WTC11 (cell line): ENCODE measurements at regions not wholly inside any gene's neighbourhood (a gene's known extent, or its start where the extent isn't known, plus 50 kb on each side); places are given as distances from the start of the nearest gene placed in this dataset.

ENCODE experiments used
- ATAC-seq: fragments of 200-7000 bp; cut with Tn5 transposase; 2 replicates; pipeline ENCODE4 v1.10.0; 2021; ENCODE audit warnings: mild to moderate bottlenecking, moderate library complexity
- CTCF ChIA-PET: fragments of 300-600 bp; sonication (Branson Sonifier 250); formaldehyde crosslinking; loops from one replicate; lab custom pipeline; 2021; ENCODE audit warnings: antibody characterized with exemption; lab: Charles Lee
- POLR2A ChIA-PET: fragments of 350-600 bp; sonication (Branson Sonifier 250); formaldehyde crosslinking; loops from one replicate; lab custom pipeline; 2021; ENCODE audit warnings: antibody characterized with exemption; lab: Charles Lee
- DNase-seq: peaks from one replicate; pipeline ENCODE4 v3.0.0; 2021; ENCODE audit warnings: low spot score
- H3K27ac Mint-ChIP-seq: 2 replicates; pipeline ENCODE4 v1.8.0; 2021; ENCODE audit warnings: mixed read lengths
- H3K27me3 Mint-ChIP-seq: 2 replicates; pipeline ENCODE4 v1.8.0; 2021; ENCODE audit warnings: low read depth, mild to moderate bottlenecking, moderate library complexity, mixed read lengths
- H3K36me3 Mint-ChIP-seq: 2 replicates; pipeline ENCODE4 v1.8.0; 2021; ENCODE audit warnings: mixed read lengths
- H3K4me1 Mint-ChIP-seq: 2 replicates; pipeline ENCODE4 v1.8.0; 2022; ENCODE audit warnings: mixed read lengths
- H3K4me3 Mint-ChIP-seq: 2 replicates; pipeline ENCODE4 v1.8.0; 2021; ENCODE audit warnings: mild to moderate bottlenecking, moderate library complexity, mixed read lengths
- H3K9me3 Mint-ChIP-seq: 2 replicates; pipeline ENCODE4 v1.8.0; 2021; ENCODE audit warnings: mixed read lengths
- CBFB ChIP-seq: sonication (generic); formaldehyde crosslinking; IDR thresholded peaks from 2 replicates; pipeline ENCODE4 v1.8.1; 2022; ENCODE audit warnings: mild to moderate bottlenecking, low read depth, missing genetic modification reagents
- CREB1 ChIP-seq: sonication (generic); formaldehyde crosslinking; IDR thresholded peaks from 2 replicates; pipeline ENCODE4 v1.8.0; 2023; ENCODE audit warnings: mild to moderate bottlenecking, missing genetic modification reagents
- CREM ChIP-seq: sonication (generic); formaldehyde crosslinking; IDR thresholded peaks from 2 replicates; pipeline ENCODE4 v1.8.1; 2022; ENCODE audit warnings: mild to moderate bottlenecking, missing genetic modification reagents, moderate library complexity
- E2F4 ChIP-seq: sonication (generic); formaldehyde crosslinking; IDR thresholded peaks from 2 replicates; pipeline ENCODE4 v1.8.1; 2022; ENCODE audit warnings: low read depth, mild to moderate bottlenecking, moderate library complexity, missing genetic modification reagents, borderline replicate concordance
- ELF4 ChIP-seq: sonication (generic); formaldehyde crosslinking; IDR thresholded peaks from 2 replicates; pipeline ENCODE4 v1.8.1; 2022; ENCODE audit warnings: low read depth, mild to moderate bottlenecking, moderate library complexity, missing genetic modification reagents
- EMX1 ChIP-seq: fragments of 250-450 bp; sonication (Bioruptor Pico); IDR thresholded peaks from 2 replicates; pipeline ENCODE4 v1.8.0; 2021; ENCODE audit warnings: mild to moderate bottlenecking
- ETV6 ChIP-seq: sonication (generic); formaldehyde crosslinking; IDR thresholded peaks from 2 replicates; pipeline ENCODE4 v1.8.1; 2022; ENCODE audit warnings: mild to moderate bottlenecking, missing genetic modification reagents
- FOXK1 ChIP-seq: sonication (generic); formaldehyde crosslinking; IDR thresholded peaks from 2 replicates; pipeline ENCODE4 v1.8.0; 2022; ENCODE audit warnings: mild to moderate bottlenecking, moderate library complexity, missing genetic modification reagents
- HMGA2 ChIP-seq: fragments of 250-450 bp; sonication (Bioruptor Pico); IDR thresholded peaks from 2 replicates; pipeline ENCODE4 v1.4.0; 2021; ENCODE audit warnings: mild to moderate bottlenecking, moderate library complexity
- MLX ChIP-seq: sonication (generic); formaldehyde crosslinking; IDR thresholded peaks from 2 replicates; pipeline ENCODE4 v1.8.1; 2023; ENCODE audit warnings: mild to moderate bottlenecking, missing genetic modification reagents, moderate library complexity
- MYBL2 ChIP-seq: sonication (generic); formaldehyde crosslinking; IDR thresholded peaks from 2 replicates; pipeline ENCODE4 v1.8.1; 2023; ENCODE audit warnings: mild to moderate bottlenecking, moderate library complexity, missing genetic modification reagents
- RORB ChIP-seq: fragments of 250-450 bp; sonication (Bioruptor Pico); IDR thresholded peaks from 2 replicates; pipeline ENCODE4 v1.9.0; 2021; ENCODE audit warnings: mild to moderate bottlenecking
- STAT6 ChIP-seq: sonication (generic); formaldehyde crosslinking; conservative IDR thresholded peaks from 2 replicates; pipeline ENCODE4 v1.8.1; 2023; ENCODE audit warnings: mild to moderate bottlenecking, low read depth, missing genetic modification reagents, moderate library complexity
- ZNF263 ChIP-seq: sonication (generic); formaldehyde crosslinking; IDR thresholded peaks from 2 replicates; pipeline ENCODE4 v1.8.1; 2022; ENCODE audit warnings: low read depth, mild to moderate bottlenecking, moderate library complexity, missing genetic modification reagents
- ZNF317 ChIP-seq: sonication (generic); formaldehyde crosslinking; IDR thresholded peaks from 2 replicates; pipeline ENCODE4 v1.8.1; 2023; ENCODE audit warnings: low read depth, mild to moderate bottlenecking, moderate library complexity, missing genetic modification reagents, borderline replicate concordance
- ZNF396 ChIP-seq: fragments of 250-450 bp; sonication (Bioruptor Pico); IDR thresholded peaks from 2 replicates; pipeline ENCODE4 v1.8.0; 2021; ENCODE audit warnings: mild to moderate bottlenecking, moderate library complexity, borderline replicate concordance
- ZNF425 ChIP-seq: fragments of 250-450 bp; sonication (Bioruptor Pico); conservative IDR thresholded peaks from 2 replicates; pipeline ENCODE4 v1.9.0; 2021; ENCODE audit warnings: mild to moderate bottlenecking
- TF ChIP-seq, protein P1 (sequence below): sonication (generic); formaldehyde crosslinking; IDR thresholded peaks from 2 replicates; pipeline ENCODE4 v1.8.0; 2022; ENCODE audit warnings: mild to moderate bottlenecking, missing genetic modification reagents
- TF ChIP-seq, protein P2 (sequence below): sonication (generic); formaldehyde crosslinking; IDR thresholded peaks from 2 replicates; pipeline ENCODE4 v1.8.1; 2023; ENCODE audit warnings: mild to moderate bottlenecking, missing genetic modification reagents
- TF ChIP-seq, protein P3 (sequence below): sonication (generic); formaldehyde crosslinking; IDR thresholded peaks from 2 replicates; pipeline ENCODE4 v1.8.1; 2022; ENCODE audit warnings: mild to moderate bottlenecking, moderate library complexity, missing genetic modification reagents

DNA sequence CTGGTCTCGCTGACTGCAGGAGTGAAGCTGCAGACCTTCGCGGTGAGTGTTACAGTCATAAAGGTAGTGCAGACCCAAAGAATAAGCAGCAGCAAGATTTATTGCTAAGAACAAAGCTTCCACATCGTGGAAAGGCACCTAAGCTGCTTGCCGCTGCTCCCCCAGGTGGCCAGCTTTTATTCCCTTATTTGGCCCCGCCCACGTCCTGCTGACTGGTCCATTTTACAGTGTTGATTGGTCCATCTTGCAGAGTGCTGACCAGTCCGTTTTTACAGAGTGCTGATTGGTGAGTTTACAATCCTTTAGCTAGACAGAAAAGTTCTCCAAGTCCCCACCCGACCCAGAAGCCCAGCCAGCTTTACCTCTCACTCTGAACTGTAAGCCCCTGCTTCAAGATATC lies 227.8 kb downstream of the ABCC12 start (continued):
- no peak for TF ChIP-seq MLX (CRISPR knock-in tag)

DNA sequence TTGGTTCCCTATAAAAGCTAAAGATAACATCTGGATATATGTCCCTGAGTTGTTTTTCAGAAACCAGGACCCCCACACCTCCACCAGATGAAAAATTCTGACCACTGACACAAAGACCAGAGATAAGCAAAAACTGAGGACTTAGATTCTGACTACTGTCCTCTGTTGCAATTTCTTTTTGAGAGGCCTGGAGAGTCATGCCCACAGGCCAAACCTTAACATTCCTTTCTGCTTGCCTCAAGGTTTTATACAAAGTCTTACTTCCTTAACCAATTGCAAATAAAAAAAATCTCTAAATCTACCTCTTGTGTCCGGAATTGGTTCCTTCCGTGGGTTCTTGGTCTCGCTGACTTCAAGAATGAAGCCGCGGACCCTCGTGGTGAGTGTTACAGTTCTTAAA lies 228.5 kb downstream of the ABCC12 start:
- no peak overlapping the region for H3K4me3 Mint-ChIP-seq
- POLR2A ChIA-PET, result no interaction called here
- no peak for TF ChIP-seq FOXK1 (CRISPR knock-in tag)
- TF ChIP-seq CBFB, result no peak
- TF ChIP-seq MYBL2 (CRISPR knock-in tag), result no peak
- TF ChIP-seq, protein P1, sequence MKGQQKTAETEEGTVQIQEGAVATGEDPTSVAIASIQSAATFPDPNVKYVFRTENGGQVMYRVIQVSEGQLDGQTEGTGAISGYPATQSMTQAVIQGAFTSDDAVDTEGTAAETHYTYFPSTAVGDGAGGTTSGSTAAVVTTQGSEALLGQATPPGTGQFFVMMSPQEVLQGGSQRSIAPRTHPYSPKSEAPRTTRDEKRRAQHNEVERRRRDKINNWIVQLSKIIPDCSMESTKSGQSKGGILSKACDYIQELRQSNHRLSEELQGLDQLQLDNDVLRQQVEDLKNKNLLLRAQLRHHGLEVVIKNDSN (CRISPR knock-in tag), result no peak
- TF ChIP-seq ZNF396, result no peak
- no peak for TF ChIP-seq CREM (CRISPR knock-in tag)
- TF ChIP-seq, protein P2, sequence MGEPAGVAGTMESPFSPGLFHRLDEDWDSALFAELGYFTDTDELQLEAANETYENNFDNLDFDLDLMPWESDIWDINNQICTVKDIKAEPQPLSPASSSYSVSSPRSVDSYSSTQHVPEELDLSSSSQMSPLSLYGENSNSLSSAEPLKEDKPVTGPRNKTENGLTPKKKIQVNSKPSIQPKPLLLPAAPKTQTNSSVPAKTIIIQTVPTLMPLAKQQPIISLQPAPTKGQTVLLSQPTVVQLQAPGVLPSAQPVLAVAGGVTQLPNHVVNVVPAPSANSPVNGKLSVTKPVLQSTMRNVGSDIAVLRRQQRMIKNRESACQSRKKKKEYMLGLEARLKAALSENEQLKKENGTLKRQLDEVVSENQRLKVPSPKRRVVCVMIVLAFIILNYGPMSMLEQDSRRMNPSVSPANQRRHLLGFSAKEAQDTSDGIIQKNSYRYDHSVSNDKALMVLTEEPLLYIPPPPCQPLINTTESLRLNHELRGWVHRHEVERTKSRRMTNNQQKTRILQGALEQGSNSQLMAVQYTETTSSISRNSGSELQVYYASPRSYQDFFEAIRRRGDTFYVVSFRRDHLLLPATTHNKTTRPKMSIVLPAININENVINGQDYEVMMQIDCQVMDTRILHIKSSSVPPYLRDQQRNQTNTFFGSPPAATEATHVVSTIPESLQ (CRISPR knock-in tag), result no peak
- no peak for TF ChIP-seq E2F4 (CRISPR knock-in tag)
- no peak for TF ChIP-seq ZNF263 (CRISPR knock-in tag)
- TF ChIP-seq STAT6 (CRISPR knock-in tag), result no peak
- no peak for TF ChIP-seq EMX1 (CRISPR knock-in tag)
- TF ChIP-seq ETV6 (CRISPR knock-in tag), result no peak
- TF ChIP-seq, all 79 proteins: peak for 0
- CTCF ChIA-PET, result interaction anchor here (1.2 kb wide), 2 partner anchors 40 to 43 kb away, joined by 3 to 4 read pairs; no protein-coding TSS in a partner anchor
- no peak overlapping the region for H3K27ac Mint-ChIP-seq
- DNase-seq, result no peak
- no peak for ATAC-seq
- peaks cover 6% of the 10 kb centered on the region; the same call in 1 of the 2 replicates for H3K4me1 Mint-ChIP-seq
- H3K36me3 Mint-ChIP-seq, result peaks cover 5% of the 10 kb centered on the region; the same call in 1 of the 2 replicates
- no peaks in the 10 kb centered on the region; the same call in 1 of the 2 replicates for H3K27me3 Mint-ChIP-seq
- peaks cover 20% of the 10 kb centered on the region for H3K9me3 Mint-ChIP-seq

GRCh38 chr16:47925811-47926460 lies 229.9 kb downstream of the ABCC12 start:
- no peak for ATAC-seq
- CTCF ChIA-PET, result no interaction called here
- Mint-ChIP-seq H3K9me3 (peaks cover 18% of the 10 kb centered on the region), H3K27me3 (no peaks in the 10 kb centered on the region; the same call in 1 of the 2 replicates), H3K27ac (no peak overlapping the region), H3K4me1 (peaks cover 6% of the 10 kb centered on the region; the same call in 1 of the 2 replicates), H3K36me3 (peaks cover 5% of the 10 kb centered on the region; the same call in 1 of the 2 replicates), H3K4me3 (no peak overlapping the region)
- no peak for DNase-seq
- POLR2A ChIA-PET, result no interaction called here
- TF ChIP-seq ZNF317 (no peak), MYBL2 (CRISPR knock-in tag) (no peak), RORB (CRISPR knock-in tag) (no peak), ELF4 (CRISPR knock-in tag) (no peak), ZNF425 (CRISPR knock-in tag) (no peak), CREB1 (CRISPR knock-in tag) (no peak), HMGA2 (CRISPR knock-in tag) (no peak)
- TF ChIP-seq, protein P3, sequence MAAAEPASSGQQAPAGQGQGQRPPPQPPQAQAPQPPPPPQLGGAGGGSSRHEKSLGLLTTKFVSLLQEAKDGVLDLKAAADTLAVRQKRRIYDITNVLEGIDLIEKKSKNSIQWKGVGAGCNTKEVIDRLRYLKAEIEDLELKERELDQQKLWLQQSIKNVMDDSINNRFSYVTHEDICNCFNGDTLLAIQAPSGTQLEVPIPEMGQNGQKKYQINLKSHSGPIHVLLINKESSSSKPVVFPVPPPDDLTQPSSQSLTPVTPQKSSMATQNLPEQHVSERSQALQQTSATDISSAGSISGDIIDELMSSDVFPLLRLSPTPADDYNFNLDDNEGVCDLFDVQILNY (CRISPR knock-in tag), result no peak
